ENCODE measurements at regions not wholly inside any gene's neighbourhood (a gene's known extent, or its start where the extent isn't known, plus 50 kb on each side); places are given as distances from the start of the nearest gene placed in this dataset.
A peak's percentile ranks its signal among the peaks of the same experiment; 100 is the strongest.

GRCh38 chr5:134464988-134465815 is 53.5 kb upstream of the CDKN2AIPNL start:
- DNase-seq (ENCODE audit: low spot score in 2 of 2): peak in 1 of 2 donors; percentile 83
- no peak overlapping the region for H3K4me3 ChIP-seq (ENCODE audit: low read depth, poor library complexity, severe bottlenecking)
- WGBS, 2 donors: 62 to 64% methylated on average over 10 of the region's 10 CpGs
- TF ChIP-seq POLR2A (IDR thresholded peaks at IDR 0.05) (no peak), CTCF (IDR thresholded peaks at IDR 0.05) (no peak)
- intact Hi-C loops (cut with DNase I; ENCODE audit: low total_unique reads): no loop called here

- no peak overlapping the region for H3K4me3 ChIP-seq (ENCODE audit: low read depth, poor library complexity, severe bottlenecking)
- DNase-seq (ENCODE audit: low spot score in 2 of 2): peak in 1 of 2 donors; percentile 48
- intact Hi-C loops (cut with DNase I; ENCODE audit: low total_unique reads): no loop called here
- WGBS, 2 donors: 79 to 84% methylated on average over 10 of the region's 10 CpGs
- TF ChIP-seq POLR2A (IDR thresholded peaks at IDR 0.05): no peak
- TF ChIP-seq CTCF (IDR thresholded peaks at IDR 0.05): no peak
Measured at GRCh38 chr5:134463991-134464760, 52.5 kb upstream of the CDKN2AIPNL start.

GRCh38 chr5:134463176-134463720 is 51.6 kb upstream of the CDKN2AIPNL start:
- 93 to 99% methylated on average over 7 of the region's 7 CpGs for WGBS, 2 donors
- TF ChIP-seq CTCF (IDR thresholded peaks at IDR 0.05) (no peak), POLR2A (IDR thresholded peaks at IDR 0.05) (no peak)
- peak in 1 of 2 donors; percentile 77 for DNase-seq (ENCODE audit: low spot score in 2 of 2)
- no peak overlapping the region for H3K4me3 ChIP-seq (ENCODE audit: low read depth, poor library complexity, severe bottlenecking)
- intact Hi-C loops (cut with DNase I; ENCODE audit: low total_unique reads): no loop called here

- intact Hi-C loops (cut with DNase I; ENCODE audit: low total_unique reads): no loop called here
- H3K4me3 ChIP-seq (ENCODE audit: low read depth, poor library complexity, severe bottlenecking): no peak overlapping the region
- TF ChIP-seq POLR2A (IDR thresholded peaks at IDR 0.05): no peak
- TF ChIP-seq CTCF (IDR thresholded peaks at IDR 0.05): no peak
- WGBS, 2 donors: 80 to 88% methylated on average over 6 of the region's 6 CpGs
- DNase-seq (ENCODE audit: low spot score in 2 of 2): peak in 1 of 2 donors; percentile 53
Measured at GRCh38 chr5:134462761-134463160, 51.1 kb upstream of the CDKN2AIPNL start.

GRCh38 chr5:134462047-134462575 is 50.4 kb upstream of the CDKN2AIPNL start:
- intact Hi-C loops (cut with DNase I; ENCODE audit: low total_unique reads): no loop called here
- 86 to 94% methylated on average over 2 of the region's 2 CpGs for WGBS, 2 donors
- no peak for TF ChIP-seq POLR2A (IDR thresholded peaks at IDR 0.05)
- H3K4me3 ChIP-seq (ENCODE audit: low read depth, poor library complexity, severe bottlenecking): no peak overlapping the region
- peak in 1 of 2 donors; percentile 53 for DNase-seq (ENCODE audit: low spot score in 2 of 2)

Measured in lower leg skin (tissue), 4 donors.